ENCODE measurements at regions not wholly inside any gene's neighbourhood (a gene's known extent, or its start where the extent isn't known, plus 50 kb on each side); places are given as distances from the start of the nearest gene placed in this dataset.

GRCh38 chr9:111096051-111096450, 57.8 kb upstream of the LPAR1 start:
- TF ChIP-seq POLR2AphosphoS5 (IDR thresholded peaks at IDR 0.05; ENCODE audit: low read depth, low read length) = no peak
- no peak for TF ChIP-seq POLR2A (IDR thresholded peaks at IDR 0.05; ENCODE audit: low read depth, low read length)
- TF ChIP-seq TAF1 (IDR thresholded peaks at IDR 0.05; ENCODE audit: borderline replicate concordance, low read depth, low read length) = no peak

All from GM12892 (cell line).